Coronary artery (tissue), 2 donors: ENCODE measurements at regions not wholly inside any gene's neighbourhood (a gene's known extent, or its start where the extent isn't known, plus 50 kb on each side); places are given as distances from the start of the nearest gene placed in this dataset.

Experiments
- DNase-seq: peaks from one replicate; pipeline ENCODE4 v3.0.0-alpha.2; 2017; ENCODE audit warnings: low spot score
- H3K27ac ChIP-seq, 2 donors: fragments of 200-600 bp; sonication (generic); one replicate each; pipeline ENCODE4 v1.5.1; 2016 to 2019
- H3K4me3 ChIP-seq: fragments of 200-600 bp; sonication (generic); 2 replicates; pipeline ENCODE4 v1.5.1; 2016; ENCODE audit warnings: mild to moderate bottlenecking, moderate library complexity
- CTCF ChIP-seq: fragments of 200-600 bp; sonication (generic); IDR thresholded peaks from one replicate; pipeline ENCODE4 v1.5.1; 2019; ENCODE audit warnings: antibody characterized with exemption

DNA sequence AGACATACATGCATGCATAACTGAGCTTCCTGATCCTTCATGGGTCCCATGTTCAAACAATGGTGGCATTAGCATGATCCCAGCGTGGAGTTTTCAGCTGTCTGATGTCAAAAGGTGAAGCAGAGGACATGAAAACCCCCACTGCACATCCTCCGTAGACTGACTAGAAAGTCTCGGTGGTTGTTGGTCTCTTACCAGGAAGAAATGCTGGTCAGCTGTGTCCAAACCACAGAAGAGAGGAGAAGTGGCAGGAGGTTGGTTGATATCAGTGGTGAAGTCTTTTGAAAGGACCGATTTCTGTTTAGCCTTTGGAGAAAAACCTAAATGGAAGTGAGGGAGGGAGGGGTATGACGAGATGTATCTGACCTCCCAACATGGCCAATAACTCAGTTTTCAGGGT, 201.9 kb downstream of the SPATA18 start:
- Histone ChIP-seq H3K27ac (no peak overlapping the region), H3K4me3 (no peak overlapping the region)
- DNase-seq = no peak
- TF ChIP-seq CTCF = no peak

- no peak for DNase-seq
- no peak for TF ChIP-seq CTCF
- Histone ChIP-seq H3K4me3 (no peak overlapping the region), H3K27ac (no peak overlapping the region)
These were observed 205.4 kb downstream of the SPATA18 start for GRCh38 chr4:52256522-52256921.

DNA sequence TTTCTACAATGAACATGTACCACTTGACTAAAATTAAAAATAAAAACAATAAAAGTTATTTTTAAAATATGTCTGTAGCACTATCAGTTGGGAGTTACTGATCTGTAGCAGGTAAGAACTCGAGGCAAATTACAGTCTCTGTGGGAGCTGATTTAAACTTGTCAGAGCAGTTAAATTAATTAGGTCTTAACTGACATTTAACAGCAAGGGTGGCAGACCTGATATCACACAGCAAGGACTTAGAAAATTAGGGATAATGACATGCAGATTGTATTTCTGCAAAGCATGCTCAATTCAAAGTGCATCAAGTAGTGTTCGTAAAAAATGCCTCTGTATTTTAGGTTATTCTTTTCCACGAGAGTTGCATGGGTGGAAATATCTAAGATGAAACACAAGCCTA, 208.9 kb downstream of the SPATA18 start:
- Histone ChIP-seq H3K4me3 (no peak overlapping the region), H3K27ac (no peak overlapping the region)
- no peak for DNase-seq
- TF ChIP-seq CTCF = no peak

DNA sequence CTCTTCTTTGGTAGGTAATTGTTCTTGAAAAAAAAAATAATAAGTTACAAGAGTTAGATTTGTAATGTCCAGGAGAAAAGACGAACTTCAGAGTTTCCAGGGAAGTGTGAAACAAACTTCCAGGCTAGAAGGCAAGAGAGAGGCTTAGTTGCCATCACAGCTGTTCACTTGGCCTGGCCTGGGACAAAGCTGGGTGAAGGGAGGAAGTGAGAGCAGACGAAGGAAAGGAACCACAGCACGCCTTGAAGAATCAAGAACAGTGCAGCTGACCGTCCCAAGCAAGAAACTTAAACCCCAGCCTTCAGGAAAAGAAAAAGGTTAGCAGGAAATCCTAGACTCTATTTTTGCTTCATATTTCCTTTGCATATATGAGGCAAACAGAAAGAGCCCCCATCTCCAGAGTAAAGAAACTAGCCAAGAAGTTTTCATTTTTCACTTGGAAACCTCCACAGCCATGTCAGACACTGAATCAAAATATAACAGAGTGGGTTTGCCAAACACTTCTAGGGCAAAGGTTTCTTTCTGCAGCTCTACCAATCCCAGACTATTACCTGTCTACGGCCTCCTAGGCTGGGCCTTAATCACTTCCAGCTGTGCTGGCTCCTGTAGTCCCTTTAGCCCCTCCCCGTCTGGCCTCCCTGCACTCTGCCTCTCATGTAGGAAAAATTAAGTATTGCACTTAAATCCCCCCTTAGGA, 209.6 kb downstream of the SPATA18 start:
- no peak overlapping the region for H3K27ac ChIP-seq
- TF ChIP-seq CTCF = no peak
- H3K4me3 ChIP-seq = no peak overlapping the region
- no peak for DNase-seq

DNA sequence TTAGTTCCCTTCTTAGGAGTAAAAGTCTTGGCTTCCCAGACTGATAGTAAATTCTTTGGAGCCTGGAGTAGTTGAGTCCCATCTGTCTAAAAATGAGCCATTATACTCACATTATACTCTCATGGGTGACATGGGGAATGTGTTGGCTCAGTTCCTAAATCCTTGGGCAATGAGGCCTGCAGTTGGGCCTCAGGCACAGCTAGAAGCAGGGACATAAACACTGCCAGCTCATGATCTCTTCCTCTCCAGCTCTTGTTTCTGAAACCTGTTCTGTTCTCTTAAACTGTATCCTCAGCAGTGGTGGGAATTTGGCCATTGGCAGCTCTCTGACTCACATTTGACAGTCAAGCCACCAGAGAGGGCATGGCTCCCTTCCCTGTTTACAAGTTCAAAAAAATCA, 212.5 kb downstream of the SPATA18 start:
- peak overlapping the region in 1 of 2 donors; percentile 10 for H3K27ac ChIP-seq
- TF ChIP-seq CTCF = no peak
- H3K4me3 ChIP-seq = no peak overlapping the region
- DNase-seq = no peak

DNA sequence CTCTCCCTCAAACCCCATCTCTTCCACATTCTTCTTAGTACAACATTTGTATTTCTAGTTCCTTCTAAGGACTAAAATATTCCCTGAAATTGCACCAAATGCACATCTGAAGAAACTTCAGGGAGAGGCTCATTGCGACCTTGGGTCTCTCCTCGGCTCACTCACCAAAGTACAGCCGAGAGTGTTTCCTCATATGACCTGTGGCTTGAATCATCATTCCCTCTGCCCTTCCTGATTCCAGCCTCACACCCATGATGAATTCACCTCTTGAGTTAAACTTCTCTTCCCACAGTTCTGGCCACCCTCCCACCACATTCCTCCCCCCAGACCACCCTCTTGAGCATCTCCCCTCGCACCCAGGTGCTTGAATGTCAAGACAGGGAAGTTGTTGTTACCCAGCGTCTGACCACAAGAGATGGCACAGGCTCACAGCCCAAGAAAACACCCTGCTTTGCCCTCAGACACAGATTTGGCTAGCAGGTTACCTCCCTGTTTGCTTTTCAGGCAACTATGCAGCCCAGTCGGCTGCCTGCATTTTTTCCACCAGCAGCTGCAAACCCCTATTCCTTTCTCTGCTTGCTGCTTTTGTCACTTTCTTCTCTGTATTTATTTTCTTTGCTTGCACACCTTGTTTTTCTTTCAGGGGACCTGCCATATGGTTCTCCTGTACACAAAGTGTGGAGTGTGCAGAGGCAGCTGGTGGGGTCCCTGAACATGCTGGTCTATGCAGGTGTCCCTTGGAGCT, 214.8 kb downstream of the SPATA18 start:
- Histone ChIP-seq H3K4me3 (no peak overlapping the region), H3K27ac (no peak overlapping the region)
- TF ChIP-seq CTCF = no peak
- no peak for DNase-seq
